Activated effector memory CD4-positive, alpha-beta T cell treated with anti-CD3 and anti-CD28 coated beads, Interleukin-2, amount 50 U/mL, for 16 hours (primary cell): ENCODE measurements at regions not wholly inside any gene's neighbourhood (a gene's known extent, or its start where the extent isn't known, plus 50 kb on each side); places are given as distances from the start of the nearest gene placed in this dataset.

ENCODE experiments used
- DNase-seq: peaks from one replicate; pipeline ENCODE4 v3.0.0-alpha.2; 2020

DNA sequence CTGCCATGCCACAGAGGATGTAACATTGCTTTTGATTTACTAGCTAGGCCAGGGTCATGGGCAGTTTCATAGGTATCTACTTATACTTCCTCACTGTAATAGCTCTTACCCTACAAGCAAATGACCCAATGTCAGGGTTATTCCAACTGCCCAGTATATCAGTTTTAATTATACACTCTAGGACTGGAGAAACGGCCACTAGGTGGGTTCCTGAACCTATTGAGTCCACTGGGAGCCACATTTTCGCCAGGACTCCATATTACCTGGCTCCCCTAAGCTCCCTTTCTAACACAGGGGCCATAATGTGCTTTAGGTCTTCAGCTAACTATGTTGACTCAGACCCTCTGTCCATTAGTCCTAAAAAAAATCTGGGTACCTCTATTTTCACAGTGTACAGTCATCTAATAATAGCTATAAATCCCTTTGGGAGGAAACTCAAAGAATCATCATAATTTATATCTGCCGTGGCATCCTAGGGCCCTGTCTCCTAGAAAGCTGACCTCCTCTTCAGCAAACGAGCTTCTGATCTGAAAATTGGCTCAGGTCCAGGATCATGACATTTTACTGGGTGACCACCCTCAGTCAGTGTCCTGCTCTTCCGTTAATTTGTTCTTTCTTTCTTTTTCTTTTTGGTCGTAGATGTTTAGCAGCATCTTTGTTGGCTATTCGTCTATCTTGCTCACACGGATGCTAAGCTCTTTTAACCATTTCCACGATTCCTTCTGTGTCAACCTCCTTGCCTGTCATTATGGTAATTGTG is 244.3 kb downstream of the FAM76B start:
- DNase-seq: no peak

DNA sequence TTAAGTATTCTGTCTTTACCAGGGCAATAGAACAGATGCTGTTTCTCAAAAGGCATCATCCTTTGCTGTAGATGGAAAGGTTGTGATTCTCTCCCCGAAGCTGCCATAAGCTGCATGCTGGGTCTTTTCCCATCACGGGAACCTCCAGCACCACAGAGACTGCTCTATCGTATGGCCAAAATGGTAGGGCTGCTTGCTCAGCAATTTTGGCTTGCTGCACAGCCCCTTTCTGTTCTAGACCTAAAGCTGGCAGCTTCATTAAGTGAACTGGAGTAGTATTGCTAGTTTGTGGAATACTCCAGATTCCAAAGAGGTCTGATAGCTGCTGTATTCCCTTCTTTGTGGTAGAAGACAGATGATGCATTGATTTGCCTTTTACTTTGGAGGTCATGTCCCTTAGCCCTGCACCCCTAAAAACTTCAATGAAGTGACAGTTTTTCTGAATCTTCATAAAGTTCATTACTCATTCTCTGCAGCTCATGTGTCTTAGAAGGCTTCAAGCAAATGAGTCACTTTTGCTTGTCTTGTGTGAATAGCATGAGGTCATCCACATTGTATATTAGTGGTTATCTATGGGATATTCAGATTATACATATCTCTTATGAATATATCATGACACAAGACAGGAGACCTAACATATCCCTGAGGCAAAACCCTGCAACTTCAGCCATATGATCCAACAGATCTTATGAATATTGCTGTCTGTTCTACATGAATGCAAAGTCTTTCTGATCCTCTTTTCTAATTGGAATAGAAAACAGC is 245.3 kb downstream of the FAM76B start:
- DNase-seq: no peak

DNA sequence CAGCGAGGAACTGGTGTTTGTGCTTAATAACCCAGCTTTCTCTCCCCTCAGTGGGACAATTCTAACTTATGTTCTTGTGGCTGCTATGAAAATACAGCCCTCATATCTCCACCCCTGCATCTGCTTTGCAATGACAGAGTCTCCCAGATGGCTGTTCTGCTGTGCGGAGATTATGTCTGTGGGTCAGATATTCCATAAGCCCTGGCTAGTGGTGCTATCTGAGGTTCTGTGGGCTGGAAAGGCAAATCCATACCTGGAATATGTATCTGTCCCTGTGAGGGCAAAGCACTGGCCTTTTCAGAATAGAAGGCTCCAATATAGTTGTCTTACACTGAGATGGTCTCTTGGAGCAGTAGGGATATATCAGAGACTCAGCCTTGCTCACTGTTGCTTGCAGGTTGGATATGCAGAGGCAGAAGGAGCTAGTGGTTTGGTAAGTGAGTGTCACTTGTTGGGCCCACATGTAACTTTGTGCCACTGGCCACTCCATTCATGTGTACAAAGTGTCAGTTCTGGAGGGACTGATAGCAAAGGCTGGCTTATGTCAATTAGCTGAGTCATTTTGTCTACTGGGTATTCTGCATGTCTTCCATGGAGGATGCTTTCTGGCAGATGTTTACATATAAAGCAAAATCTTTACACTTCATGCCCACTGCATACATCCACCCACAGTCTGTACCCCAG is 246.6 kb downstream of the FAM76B start:
- DNase-seq: no peak

DNA sequence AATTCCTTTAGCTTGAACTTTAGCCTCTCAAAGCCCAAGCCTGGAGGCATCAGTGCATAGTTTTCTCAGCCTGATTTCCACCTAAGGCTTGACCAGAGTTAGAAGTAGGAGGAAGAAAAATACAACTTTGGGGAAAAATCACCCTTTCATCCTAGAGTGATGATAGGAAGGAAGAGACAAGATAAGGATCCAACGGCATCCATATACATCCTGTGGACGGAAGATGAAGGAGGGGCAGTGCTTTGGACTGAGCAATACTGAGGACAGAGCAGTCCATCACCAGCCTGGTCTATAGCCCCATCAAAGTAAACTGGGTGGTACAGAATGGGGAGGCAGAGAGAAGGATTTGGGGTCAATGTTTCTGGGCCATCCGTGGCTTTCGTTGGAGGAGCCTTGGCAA is 247.9 kb downstream of the FAM76B start:
- DNase-seq: no peak

DNA sequence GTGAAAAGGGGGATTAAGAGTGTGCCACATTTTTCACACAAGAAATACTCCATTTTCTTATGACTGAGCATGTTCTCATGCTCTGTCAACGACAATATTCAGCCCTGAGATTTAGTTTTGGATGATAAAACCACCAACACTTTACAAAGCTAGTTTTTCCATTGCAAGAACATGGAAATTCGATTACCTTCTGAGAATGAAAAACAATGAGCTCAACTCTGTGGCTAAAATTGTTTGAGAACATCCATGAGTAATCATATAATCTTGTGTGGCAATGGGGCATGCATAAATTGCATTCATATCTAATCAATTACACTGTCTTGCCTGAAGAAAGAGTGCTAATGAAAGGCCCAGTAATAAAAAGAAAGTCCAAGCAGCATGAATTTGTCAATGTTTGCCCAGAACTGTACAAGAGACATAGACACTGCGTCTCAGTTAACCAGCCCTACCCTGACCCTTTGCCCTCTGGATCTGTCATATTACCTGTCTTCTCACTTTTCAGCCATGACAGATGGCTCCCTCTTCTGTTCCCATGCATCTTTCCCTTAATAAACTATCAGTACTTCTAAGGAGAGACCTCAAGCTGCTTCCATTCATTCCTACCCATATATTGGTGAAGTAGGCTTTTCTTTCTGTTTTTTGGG is 253.4 kb downstream of the FAM76B start:
- DNase-seq: no peak

DNA sequence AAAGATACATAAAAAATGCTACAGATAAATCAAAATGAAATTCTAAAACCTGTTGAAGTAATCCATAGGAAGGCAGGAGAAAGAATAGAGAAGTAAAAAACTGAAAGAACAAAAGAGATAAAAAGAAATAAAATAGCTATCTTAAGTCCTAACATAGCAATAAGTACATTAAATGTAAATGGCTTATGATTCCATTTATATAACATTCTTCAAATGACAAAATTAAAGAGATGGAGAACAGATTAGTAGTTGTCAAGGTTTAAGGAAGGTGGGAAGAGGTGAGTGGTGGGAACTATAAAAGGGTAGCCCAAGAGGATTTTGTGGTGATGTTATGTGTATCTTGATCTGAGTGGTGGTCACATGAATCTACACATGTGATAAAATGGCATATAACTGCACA is 254.8 kb downstream of the FAM76B start:
- no peak for DNase-seq

DNA sequence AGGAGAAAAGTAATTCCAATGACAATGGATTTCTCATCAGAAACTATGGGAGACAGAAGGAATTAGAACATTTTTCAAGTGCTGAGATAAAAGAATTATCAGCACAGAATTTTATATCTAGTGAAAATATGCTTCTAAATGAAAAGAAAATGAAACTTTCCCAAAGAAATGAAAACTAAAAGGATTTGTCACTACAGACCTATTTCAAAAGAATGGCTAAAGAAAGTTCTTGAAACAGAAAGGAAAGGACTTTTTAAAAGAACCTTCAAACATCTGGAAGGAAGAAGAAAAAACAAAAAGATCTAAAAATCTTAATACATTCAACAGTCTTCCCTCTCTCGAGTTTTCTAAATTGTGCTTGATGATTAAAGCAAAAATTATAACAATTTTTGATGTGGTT is 255.4 kb downstream of the FAM76B start:
- DNase-seq: no peak

DNA sequence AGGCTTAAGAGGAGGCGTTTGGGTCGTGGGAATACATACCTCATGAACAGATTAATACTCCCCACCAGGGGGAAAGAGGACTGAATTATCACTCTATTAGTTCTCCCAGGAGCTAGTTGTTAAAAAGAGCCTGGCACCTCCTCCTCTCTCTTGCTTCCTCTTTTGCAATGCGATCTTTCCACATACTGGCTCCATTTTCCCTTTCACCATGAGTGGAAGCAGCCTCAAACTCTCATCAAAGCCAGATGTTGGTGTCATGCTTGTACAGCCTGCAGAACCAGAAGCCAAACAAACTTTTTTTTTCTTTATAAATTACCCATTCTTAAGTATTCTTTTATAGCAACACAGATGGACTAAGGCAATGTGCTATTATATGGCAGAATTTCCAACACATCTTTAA is 258.5 kb downstream of the FAM76B start:
- no peak for DNase-seq

DNA sequence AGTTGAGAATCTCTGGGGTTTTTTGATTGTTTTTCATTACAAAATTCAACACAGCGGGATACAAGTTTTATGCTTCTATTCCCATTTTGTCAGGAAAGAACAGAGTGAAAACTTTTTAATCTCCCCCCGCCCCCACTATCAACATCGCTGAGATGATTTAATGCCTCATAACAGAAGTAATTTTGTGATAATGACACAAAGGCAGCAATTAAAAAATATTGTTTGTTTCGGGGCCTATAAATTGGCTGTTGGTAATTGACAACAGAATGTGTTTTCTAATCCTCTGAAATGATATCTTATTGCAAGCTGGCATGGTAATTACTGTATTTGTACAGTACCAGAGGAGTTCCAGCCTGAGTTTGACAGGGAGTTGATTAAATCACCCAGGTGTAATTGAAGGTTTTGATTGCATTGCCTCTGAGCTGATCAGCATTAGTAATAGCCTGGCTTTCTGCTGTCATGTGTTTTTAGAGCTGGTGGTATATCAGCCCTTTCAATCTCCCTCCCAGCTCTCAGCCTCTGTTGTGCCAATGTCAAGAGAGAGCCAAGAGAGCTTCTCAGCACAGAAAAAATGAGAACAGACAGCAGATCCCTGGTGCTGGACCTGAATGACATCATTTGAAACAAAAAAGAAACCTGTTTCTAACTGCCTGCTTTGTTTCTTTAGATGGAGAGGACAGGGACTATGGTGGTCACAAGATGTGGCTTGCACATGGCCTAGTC is 265.1 kb downstream of the FAM76B start:
- no peak for DNase-seq

DNA sequence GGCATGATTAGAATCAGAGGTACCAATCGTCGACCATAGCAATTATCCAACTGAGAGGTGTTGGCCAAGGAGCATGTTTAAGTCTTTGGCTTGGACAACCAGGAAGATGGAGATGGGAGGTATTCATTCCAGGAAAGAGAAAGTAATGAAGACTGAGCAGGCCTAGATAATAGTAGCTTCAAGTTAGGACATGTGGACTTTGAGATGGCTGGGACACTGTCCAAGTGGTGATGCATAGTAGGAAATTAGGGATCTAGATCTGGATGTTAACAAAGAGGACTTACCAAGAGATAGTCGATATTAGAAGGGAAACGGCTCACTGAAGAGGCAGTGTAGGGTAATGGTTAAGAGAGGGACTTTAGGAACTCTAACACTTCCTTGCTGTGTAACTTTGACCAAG is 266.7 kb downstream of the FAM76B start:
- DNase-seq: no peak

DNA sequence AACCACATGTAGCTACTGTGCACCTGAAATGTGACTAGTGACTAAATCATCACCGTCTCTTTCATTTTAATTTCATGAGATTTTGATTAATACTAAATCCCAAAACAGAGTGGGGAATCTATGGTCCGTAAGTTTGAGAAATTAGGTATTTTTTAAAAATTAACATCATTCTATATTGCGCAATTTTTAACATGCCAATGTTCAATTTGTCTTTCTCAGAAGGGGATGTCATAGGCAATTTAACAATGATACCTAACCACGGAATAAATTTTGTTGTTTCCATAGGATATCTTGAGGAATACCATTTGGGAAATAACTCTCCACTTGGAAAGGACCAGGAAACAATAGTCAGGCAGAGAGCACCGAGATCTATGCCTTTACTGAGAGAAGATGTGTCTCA is 267.7 kb downstream of the FAM76B start:
- no peak for DNase-seq

DNA sequence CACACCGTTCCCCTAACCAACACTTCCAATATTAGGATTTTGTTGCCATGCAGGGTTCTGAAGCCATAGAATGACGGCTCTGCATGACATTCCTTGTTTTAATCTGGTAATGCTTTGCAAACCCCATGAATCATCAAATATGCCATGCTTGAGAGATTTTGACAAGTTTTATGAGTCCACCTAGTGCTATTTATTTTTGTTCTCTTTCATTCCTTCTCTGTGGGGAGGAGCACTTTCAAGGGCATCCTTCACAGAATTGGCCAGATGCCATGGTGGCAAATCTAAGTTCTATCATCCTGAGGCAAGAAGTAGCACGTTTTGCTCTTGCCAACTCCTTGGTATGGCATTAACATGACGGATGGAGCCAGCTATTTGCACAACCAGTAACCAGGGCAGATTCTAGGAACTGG is 268.4 kb downstream of the FAM76B start:
- no peak for DNase-seq

DNA sequence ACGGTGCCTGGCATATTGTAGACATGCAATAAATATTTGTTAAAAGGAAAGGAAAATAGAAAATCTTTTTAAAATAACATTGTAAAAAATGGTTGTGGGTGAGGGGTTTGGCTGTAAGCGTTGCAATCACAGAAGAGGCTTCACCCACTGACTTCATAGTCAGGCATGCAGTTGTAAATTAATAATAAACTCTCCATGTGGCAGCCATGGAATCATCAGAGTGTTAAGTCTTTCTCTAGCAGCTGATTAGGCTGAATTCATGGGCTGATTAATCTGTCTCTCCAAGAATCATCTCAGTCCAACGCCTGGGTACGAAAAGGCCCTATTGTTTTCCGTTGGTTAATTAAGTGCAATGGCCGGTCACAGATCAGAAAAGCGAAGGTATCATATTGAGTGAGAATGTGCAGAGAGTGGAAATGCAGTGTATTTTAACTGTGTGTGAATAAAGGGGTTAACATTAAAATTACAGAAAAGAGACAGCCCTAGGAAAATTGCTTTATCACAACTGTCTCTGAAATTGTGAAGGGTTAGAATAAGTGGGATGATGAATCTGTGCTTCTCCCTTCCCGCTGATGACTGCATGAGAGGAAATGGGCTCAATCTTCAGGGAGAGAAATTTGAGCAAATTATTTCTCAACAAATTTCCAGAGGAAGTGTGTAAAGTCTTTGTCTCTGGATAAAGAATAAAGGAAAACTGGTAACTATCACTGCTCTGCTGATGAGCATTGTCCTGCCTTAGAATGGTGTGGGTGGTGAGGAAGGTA is 269.0 kb downstream of the FAM76B start:
- no peak for DNase-seq

DNA sequence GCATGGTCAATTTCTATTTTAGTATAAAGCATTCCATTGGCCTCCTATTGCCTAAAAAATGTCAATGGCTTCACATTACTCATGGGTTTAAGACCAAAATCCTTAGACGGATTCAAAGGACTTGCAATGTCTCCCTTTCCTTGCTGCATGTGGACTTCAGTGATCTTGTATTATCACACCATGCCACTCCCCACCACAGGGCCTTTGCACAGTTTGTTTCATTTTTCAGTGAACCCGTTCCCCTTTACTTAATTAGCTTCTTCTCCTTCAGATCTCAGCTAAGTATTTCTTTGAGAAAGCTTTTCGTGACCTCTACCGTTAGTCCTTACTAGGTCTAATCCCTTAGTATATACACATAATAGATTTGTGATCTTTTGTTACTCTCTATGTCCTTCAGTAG is 269.7 kb downstream of the FAM76B start:
- no peak for DNase-seq

DNA sequence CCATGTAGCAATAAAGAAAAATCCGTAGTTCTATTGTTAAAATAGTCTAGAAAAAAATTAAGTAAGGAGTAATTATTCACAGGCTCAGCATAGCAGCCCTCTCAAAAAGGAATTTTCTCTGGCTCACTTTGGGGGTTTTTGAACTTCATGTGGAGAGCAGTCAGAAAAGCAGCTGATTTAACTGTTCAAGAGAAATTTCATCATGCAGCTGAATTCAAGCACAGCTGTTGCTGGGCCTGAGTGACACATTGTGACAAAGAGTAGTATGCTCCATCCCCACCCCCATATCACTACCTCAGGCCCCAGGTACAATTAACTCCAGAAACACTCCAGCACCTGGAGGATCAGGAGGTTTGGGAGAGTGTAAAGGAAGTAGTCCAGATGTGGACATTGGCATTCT is 272.1 kb downstream of the FAM76B start:
- DNase-seq: no peak

DNA sequence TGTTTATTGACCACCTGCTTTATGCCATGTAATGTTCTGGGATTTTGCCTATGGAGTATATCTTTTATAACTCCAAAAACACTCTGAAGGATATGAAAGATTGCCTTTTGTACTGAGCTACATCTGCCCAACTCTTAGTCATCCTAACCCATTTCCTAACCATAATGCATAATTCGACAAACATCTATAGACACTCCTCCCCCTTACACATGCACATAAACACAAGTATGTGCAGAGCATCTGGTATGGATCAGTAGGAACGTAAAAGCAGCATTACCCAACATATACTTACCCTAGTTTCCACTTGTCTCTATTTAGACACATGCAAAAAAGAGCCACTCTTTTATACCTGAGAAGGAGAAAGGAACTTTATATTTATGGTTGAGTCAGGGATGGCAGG is 272.8 kb downstream of the FAM76B start:
- DNase-seq: no peak

DNA sequence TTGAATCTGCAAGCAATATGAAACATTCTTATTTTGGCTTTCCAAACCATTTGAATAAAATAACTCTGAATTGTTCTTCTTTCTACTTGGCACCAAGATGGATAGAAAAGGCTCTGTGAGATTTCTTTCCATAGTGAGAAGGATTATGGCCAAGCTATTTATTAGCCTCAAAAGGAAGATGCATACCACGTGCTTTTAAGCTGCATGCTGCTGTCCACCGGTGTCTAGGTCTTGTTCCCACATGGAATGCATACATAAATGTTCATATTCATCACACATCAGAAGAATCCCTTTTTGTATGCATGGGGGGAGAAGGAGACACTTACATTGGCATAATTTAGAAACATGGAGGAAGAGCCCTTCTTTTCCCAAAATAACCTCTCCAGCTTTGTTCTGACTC is 273.4 kb downstream of the FAM76B start:
- no peak for DNase-seq

DNA sequence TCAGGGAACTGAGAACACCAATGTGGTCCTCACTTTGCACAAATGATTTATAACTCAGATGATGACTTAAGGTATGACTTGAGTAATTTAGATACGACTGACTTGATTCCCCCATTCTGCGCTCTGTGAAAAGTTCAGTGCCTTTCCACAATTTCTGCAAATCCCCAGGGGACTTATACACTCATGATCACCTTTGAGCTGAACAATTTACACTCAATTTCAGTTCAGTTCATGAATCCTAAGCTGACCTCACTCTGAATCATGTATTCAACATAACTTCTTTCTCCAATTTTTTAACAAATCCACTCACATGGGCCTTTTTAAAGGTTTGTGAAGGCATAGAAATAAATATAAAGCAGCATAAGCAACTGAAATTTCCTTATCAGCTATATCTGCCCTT is 274.2 kb downstream of the FAM76B start:
- DNase-seq: no peak

DNA sequence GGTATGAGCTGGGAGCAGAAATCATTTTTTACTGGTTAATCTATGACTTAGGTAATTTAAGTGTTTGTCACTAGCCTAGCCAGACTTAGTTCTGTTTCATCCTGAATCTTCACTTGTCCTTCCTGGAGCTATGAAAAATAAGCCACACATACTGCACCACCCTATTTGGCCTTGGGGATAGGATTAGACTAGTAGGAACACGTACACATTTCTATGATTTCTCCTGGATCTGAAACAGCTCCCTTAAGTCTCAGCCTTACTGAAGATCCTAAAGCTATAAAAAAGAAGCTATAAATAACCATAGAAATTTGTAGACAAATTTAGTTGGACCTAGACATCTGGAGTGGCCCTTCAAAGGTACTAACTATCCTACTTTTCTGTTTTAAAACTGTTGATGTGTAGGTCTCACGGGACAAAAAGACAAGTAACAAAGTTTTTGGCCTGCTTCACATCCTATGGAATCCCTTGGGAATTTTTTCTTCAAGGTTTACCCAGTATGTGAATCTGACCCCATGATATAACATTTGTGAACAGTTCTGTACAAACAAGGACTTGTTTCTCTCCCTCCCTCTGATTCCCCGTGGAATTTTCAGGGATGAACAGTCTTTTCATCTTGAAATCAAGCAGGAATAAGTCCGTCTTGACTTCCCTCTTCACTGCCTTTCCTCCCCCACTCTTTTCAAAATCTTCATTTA is 275.0 kb downstream of the FAM76B start:
- DNase-seq: no peak

DNA sequence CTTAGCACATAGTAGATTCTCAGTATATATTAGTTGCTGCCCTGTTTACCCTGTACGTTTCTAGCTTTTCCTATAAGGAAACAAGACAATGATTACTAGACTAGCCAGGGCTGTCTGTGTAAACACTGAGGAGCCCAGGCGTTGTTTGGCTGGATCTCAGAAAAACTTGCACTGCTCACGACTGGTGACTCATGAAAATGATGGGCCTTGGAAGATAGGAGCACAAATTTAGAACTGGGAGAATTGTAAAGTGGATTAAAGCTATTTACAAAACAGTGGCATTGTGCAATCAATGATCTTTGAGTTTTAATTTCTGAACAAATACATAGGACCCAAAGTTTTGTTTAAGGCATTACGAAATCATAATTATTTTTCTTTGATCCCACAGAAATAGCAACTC is 276.9 kb downstream of the FAM76B start:
- DNase-seq: no peak

DNA sequence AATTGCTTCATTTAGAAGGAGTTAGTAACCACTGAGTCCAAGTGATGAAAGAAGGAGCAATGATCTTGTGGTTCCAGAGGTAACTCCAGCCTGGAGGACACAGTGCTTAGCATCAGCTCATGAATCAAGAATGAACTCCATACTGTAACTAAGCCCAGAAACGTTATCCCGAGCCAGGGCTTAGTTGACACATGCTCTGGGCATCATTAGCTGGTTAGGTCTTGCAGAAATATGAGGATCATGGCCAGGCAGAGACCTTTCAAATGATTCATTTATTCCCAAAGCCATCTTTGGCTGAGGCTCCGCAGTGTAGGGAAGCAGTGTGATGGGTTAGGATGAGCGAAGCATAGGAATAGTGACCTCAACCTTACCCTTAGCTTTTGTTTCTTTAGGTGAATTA is 277.4 kb downstream of the FAM76B start:
- no peak for DNase-seq
